Activated naive CD8-positive, alpha-beta T cell treated with anti-CD3 and anti-CD28 coated beads, Interleukin-2, amount 50 U/mL, for 24 hours (primary cell): ENCODE measurements at regions not wholly inside any gene's neighbourhood (a gene's known extent, or its start where the extent isn't known, plus 50 kb on each side); places are given as distances from the start of the nearest gene placed in this dataset.
A peak's percentile ranks its signal among the peaks of the same experiment; 100 is the strongest.
"Not testable (repeated sequence)": the region's sequence is repeated elsewhere in the genome, so short reads cannot be mapped to it uniquely, and the experiment has no call there.

Experiments
- ATAC-seq: fragments of 150-1000 bp; cut with Tn5 transposase; one replicate; pipeline ENCODE4 v1.10.0; 2021
- DNase-seq: peaks from one replicate; pipeline ENCODE4 v3.0.0; 2021
- H3K27ac Mint-ChIP-seq: one replicate; pipeline ENCODE4 v1.8.0; 2021; ENCODE audit warnings: mild to moderate bottlenecking, mixed read lengths
- H3K27me3 Mint-ChIP-seq: one replicate; pipeline ENCODE4 v1.8.0; 2021; ENCODE audit warnings: mixed read lengths
- H3K36me3 Mint-ChIP-seq: one replicate; pipeline ENCODE4 v1.8.0; 2021; ENCODE audit warnings: low read depth, mixed read lengths
- H3K4me1 Mint-ChIP-seq: one replicate; pipeline ENCODE4 v1.8.0; 2021; ENCODE audit warnings: mixed read lengths
- H3K4me3 Mint-ChIP-seq: one replicate; pipeline ENCODE4 v1.8.0; 2021; ENCODE audit warnings: mild to moderate bottlenecking, moderate library complexity, mixed read lengths
- H3K9me3 Mint-ChIP-seq: one replicate; pipeline ENCODE4 v1.8.0; 2021; ENCODE audit warnings: mixed read lengths

DNA sequence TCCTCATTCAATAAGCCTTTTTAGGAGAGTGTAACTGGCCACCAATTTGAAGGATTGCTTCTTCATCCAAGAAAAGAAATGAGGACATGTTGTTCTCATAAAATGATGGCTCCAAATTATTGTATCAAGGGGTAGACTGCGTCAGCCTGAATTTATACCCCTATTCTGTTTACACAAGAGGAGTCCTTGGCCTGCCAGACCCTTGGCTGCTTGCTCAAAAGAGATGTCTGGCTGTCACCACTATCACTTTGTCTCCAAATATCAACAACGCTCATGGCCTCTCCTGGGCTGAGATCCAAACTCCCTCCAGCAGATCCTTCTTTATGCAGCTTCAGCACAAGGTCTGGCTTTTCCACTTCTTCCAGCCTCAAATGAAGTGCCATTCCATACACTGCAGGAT is 127.9 kb downstream of the OR13H1 start:
- DNase-seq (no peak), ATAC-seq (no peak)
- Mint-ChIP-seq H3K36me3 (no peaks in the 10 kb centered on the region), H3K27ac (no peak overlapping the region), H3K27me3 (no peaks in the 10 kb centered on the region), H3K4me3 (no peak overlapping the region), H3K4me1 (no peaks in the 10 kb centered on the region), H3K9me3 (no peaks in the 10 kb centered on the region)

DNA sequence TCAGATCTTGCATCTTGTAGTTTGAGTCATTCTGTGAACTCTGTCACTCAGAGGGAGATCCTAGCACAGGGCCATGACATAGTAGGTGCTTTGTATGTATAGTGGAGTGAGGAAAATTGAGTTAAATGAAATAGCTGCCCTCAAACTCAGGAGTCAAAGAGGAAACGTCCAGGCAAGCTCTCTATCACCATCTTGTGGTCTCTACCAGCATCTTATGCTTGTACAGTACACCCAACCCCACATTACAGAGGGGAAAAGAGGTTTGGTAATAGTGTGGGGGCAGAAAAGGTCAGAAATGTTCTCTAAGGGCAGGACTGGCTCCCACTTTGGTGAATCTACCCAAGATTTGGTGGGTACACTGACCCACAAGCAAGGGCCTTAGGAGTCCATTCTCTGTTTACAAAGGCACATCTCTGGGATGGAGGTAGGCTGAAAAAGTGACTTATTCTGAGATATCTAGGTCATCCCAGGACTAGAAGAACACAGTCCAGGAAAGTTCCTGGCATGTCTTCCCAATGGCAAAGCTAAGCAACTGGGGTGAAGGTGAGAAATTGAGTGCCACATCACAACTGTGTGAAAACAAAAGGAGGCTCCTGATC is 131.8 kb downstream of the OR13H1 start:
- H3K27ac Mint-ChIP-seq = no peak overlapping the region
- DNase-seq = no peak
- H3K36me3 Mint-ChIP-seq = no peaks in the 10 kb centered on the region
- no peak overlapping the region for H3K4me3 Mint-ChIP-seq
- no peaks in the 10 kb centered on the region for H3K4me1 Mint-ChIP-seq
- H3K9me3 Mint-ChIP-seq = no peaks in the 10 kb centered on the region
- no peaks in the 10 kb centered on the region for H3K27me3 Mint-ChIP-seq
- ATAC-seq = peak; percentile 61

DNA sequence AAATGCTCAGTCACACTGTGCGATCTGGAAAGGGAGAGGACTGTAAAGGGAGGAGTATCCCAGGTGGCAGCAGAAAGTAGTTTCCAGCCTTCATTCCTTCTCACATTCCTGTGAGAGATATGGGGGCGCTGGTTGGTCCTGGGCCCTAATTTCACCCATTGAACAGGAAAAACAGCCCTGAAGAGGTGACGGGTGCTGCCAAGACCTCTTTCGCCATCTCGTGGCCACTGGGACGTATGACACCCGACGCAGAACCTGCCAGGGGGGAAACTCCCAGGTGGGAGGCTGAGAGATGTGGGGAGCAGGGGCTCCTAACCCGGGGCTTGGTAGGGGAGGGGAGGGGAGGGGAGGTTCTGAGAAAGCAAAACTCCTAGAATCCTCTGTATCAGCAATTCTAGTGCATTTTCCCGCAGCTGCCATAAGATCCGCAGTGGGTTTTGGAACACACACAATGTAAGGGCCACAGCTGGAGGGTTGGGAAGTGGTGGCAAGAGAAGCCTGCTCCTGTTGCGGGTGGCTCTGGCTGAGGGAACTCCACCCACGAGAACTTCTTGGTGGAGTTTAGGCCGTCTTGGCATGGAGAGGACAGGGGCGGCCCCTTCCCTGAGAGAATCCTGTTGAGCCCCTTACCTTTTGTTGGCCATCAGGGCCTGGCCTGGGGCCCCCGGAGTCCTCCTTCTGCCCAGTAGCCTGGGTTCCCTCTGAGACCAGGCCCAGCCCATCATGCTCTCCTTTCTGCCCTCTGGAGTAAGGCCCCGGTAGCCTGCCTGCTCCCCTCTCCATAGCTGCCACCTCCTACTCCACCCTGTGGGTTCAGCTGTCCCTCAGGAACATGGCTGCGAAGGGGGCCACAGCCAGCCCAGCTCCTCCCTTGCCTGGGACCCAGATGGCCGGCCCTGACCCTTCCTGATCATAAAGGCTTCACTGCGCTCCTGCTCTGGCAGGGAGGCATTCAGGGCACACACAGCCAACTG is 134.1 kb downstream of the OR13H1 start:
- H3K9me3 Mint-ChIP-seq = no peaks in the 10 kb centered on the region

DNA sequence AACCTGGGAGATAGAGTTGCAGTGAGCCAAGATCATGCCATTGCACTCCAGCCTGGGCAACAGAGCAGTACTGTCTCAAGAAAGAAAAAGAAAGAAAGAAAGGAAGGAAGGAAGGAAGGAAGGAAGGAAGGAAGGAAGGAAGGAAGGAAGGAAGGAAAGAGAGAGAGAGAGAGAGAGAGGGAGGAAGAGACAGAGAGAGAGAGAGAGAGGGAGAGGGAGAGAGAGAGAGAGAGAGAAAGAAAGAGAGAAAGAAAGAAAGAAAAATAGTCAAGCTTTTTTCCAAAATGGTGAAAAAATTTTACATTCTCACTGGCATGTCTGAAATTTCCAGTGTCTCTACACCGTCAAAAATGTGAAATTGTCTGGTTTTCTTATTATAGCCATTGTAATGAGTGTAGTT is 138.9 kb downstream of the OR13H1 start:
- not testable (repeated sequence) for H3K9me3 Mint-ChIP-seq, H3K4me3 Mint-ChIP-seq, H3K27ac Mint-ChIP-seq, H3K36me3 Mint-ChIP-seq, H3K4me1 Mint-ChIP-seq, DNase-seq, H3K27me3 Mint-ChIP-seq, ATAC-seq

More for the DNA sequence above, 134.1 kb downstream of the OR13H1 start:
- no peaks in the 10 kb centered on the region for H3K27me3 Mint-ChIP-seq
- H3K4me1 Mint-ChIP-seq = no peaks in the 10 kb centered on the region
- no peak overlapping the region for H3K4me3 Mint-ChIP-seq
- no peak overlapping the region for H3K27ac Mint-ChIP-seq
- ATAC-seq (peak; percentile 43), DNase-seq (peak; percentile 40)
- no peaks in the 10 kb centered on the region for H3K36me3 Mint-ChIP-seq

DNA sequence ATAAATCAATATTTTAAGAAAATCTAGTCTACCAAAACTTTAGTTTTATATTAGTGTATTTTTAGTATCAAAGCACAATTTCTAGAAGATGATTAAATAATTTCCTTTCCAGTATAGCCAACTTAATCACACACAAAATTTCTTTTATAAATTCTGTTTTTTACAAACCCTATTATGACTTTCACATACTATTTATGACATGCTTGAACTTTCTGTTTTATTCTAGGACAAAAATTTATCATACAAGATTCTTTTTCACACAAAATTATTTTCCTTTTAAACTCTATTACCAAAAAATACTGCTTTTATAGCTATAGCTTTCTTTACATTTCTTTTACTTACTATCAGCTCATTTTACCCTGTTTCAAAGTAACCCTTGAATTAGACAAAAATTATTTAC is 149.5 kb downstream of the OR13H1 start:
- H3K4me1 Mint-ChIP-seq = no peaks in the 10 kb centered on the region
- DNase-seq = no peak
- no peak for ATAC-seq
- H3K27me3 Mint-ChIP-seq = no peaks in the 10 kb centered on the region
- H3K27ac Mint-ChIP-seq = no peak overlapping the region
- H3K36me3 Mint-ChIP-seq = no peaks in the 10 kb centered on the region
- no peaks in the 10 kb centered on the region for H3K9me3 Mint-ChIP-seq
- H3K4me3 Mint-ChIP-seq = no peak overlapping the region

DNA sequence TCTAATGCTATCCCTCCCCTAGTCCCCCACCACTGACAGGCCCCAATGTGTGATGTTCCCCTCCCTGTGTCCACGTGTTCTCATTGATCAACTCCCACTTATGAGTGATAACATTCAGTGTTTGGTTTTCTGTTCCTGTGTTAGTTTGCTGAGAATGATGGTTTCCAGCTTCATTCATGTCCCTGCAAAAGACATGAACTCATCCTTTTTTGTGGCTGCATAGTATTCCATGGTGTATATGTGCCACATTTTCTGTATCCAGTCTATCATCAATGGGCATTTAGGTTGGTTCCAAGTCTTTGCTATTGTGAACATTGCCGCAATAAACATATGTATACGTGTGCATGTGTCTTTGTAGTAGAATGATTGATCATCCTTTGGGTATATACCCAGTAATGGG is 153.1 kb downstream of the OR13H1 start:
- not testable (repeated sequence) for H3K4me3 Mint-ChIP-seq, ATAC-seq, H3K27ac Mint-ChIP-seq, H3K27me3 Mint-ChIP-seq, H3K4me1 Mint-ChIP-seq, H3K9me3 Mint-ChIP-seq, H3K36me3 Mint-ChIP-seq, DNase-seq

DNA sequence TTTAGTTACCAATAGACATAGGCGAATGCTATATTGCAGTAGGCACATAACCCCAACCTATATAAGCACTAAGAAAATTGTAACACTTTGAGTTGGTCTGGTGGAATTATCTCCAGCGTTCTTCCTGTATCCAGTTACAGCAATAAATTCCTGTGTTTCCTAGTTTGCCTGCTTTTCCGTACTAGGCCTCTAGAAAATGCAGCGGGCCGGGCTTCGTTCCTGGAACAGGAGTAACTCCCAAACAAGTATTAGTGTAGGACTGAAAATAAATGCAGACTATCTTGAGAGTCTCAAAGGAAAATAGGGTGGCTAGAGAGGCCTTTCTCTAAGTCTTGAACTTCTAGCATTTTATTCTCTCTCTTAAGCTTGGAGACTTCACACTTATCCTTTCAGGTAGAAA is 159.8 kb downstream of the OR13H1 start:
- H3K4me3 Mint-ChIP-seq = no peak overlapping the region

DNA sequence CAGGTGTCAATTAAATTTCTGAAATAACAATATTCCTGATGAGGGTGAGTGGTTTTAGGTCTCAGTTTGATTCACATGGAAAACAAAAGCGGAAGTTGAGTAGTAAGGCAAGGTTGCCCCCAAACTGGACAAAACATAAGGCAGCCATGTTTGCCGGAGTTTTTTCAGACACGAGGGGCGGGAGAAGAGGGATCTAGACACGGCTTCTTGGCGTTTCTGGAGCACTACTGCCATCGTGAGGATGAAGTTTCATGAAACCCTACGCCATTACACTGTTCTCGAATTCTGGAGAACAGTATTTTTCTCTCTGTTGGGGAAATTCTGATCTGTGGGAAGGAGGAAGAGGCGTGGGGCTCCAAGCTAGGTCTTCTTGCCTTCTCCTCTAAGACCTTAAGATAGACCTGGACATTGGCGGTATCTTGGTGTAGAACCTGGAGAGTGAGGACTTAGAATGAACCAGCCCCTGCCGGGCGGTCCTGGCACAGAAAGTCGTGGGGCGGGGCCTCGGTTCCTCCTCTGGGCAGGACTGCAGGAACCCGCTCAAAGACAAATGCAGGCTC is 160.3 kb downstream of the OR13H1 start:
- no peaks in the 10 kb centered on the region for H3K4me1 Mint-ChIP-seq
- no peaks in the 10 kb centered on the region for H3K27me3 Mint-ChIP-seq
- H3K36me3 Mint-ChIP-seq = no peaks in the 10 kb centered on the region
- ATAC-seq (no peak), DNase-seq (no peak)
- no peak overlapping the region for H3K27ac Mint-ChIP-seq
- no peak overlapping the region for H3K4me3 Mint-ChIP-seq
- H3K9me3 Mint-ChIP-seq = no peaks in the 10 kb centered on the region

More for the DNA sequence above, 159.8 kb downstream of the OR13H1 start:
- ATAC-seq (no peak), DNase-seq (no peak)
- H3K4me1 Mint-ChIP-seq = no peaks in the 10 kb centered on the region
- no peaks in the 10 kb centered on the region for H3K9me3 Mint-ChIP-seq
- no peak overlapping the region for H3K27ac Mint-ChIP-seq
- no peaks in the 10 kb centered on the region for H3K36me3 Mint-ChIP-seq
- H3K27me3 Mint-ChIP-seq = no peaks in the 10 kb centered on the region

DNA sequence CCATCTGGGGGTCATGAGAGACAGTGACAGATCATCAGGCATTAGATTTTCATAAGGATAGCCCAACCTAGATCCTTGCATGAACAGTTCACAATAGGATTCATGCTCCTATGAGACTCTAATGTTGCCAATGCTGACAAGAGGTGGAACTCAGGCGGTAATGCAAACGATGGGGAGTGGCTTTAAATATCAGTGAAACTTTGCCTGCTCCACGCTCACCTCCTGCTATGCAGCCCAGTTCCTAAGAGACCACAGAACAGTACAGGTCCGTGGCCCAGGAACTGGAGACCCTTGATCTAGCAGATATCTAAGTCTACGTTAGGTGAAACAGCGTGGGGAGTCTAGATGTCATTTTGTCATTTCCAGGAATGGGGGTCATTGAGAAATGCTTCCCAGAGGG is 165.7 kb downstream of the OR13H1 start:
- Mint-ChIP-seq H3K4me1 (no peaks in the 10 kb centered on the region), H3K27ac (no peak overlapping the region), H3K36me3 (peaks cover 2% of the 10 kb centered on the region), H3K27me3 (no peaks in the 10 kb centered on the region), H3K9me3 (no peaks in the 10 kb centered on the region), H3K4me3 (no peak overlapping the region)
- ATAC-seq = no peak
- DNase-seq = no peak

DNA sequence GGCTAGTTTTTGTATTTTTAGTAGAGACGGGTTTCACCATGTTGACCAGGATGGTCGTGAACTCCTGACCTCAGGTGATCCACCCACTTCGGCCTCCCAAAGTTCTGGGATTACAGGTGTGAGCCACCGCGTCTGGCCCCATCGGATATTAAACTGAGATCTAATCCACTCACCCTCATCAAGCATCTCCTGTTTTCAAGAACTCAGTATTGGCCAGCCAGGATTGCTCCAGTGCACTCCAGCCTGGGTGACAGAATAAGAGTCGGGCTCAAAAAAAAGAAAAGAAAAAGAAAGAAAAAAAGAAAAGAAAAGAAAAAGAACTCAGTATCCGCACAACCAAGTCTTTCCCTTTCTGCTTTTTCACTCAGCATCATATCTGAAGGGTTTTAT is 167.6 kb downstream of the OR13H1 start:
- H3K4me1 Mint-ChIP-seq = no peaks in the 10 kb centered on the region
- H3K27ac Mint-ChIP-seq = no peak overlapping the region
- H3K36me3 Mint-ChIP-seq = peaks cover 2% of the 10 kb centered on the region
- ATAC-seq = no peak
- H3K9me3 Mint-ChIP-seq = no peaks in the 10 kb centered on the region
- no peak for DNase-seq
- no peaks in the 10 kb centered on the region for H3K27me3 Mint-ChIP-seq
- no peak overlapping the region for H3K4me3 Mint-ChIP-seq

DNA sequence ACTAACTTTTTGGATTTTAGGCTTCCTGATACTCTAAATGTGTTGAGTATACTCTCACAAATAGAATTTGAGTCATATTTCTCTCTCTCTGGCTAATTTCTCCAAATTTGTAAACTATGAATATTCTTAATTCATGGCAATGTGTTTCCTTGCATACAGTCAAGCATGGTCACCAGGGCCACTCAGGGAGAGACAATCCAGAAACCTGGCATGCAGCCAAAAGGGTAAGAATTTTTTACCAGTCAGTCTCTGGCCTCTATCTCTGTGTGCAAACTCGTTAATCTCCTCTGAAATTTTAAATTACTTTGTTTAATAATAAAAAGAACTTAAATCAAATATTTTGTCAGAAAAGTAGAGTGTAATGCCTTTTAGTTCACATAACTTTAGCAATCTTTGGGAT is 179.8 kb downstream of the OR13H1 start:
- Mint-ChIP-seq H3K27ac (no peak overlapping the region), H3K4me3 (no peak overlapping the region), H3K4me1 (no peaks in the 10 kb centered on the region), H3K9me3 (peaks cover 8% of the 10 kb centered on the region), H3K27me3 (no peaks in the 10 kb centered on the region), H3K36me3 (peaks cover 5% of the 10 kb centered on the region)
- ATAC-seq = no peak
- no peak for DNase-seq

DNA sequence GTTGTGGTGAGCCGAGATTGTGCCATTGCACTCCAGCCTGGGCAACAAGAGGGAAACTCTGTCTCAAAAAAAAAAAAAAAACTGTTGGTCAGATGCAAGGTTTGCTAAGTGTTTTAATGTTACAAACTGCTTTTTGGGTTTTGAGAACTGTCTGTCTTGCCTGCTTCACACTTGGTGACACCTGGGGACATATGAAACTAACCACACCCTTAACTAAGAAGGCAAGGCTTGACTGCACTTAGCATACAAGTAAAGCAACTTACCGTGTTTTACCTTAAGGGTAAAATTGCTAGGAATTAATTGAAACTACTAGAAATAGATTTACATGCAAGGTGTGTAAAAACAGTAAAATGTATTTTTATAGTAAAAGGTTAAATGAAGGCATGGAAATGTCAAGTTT is 180.4 kb downstream of the OR13H1 start:
- Mint-ChIP-seq H3K9me3 (peaks cover 8% of the 10 kb centered on the region), H3K27me3 (no peaks in the 10 kb centered on the region), H3K4me3 (no peak overlapping the region), H3K27ac (no peak overlapping the region), H3K36me3 (peaks cover 5% of the 10 kb centered on the region), H3K4me1 (no peaks in the 10 kb centered on the region)
- DNase-seq (no peak), ATAC-seq (no peak)

DNA sequence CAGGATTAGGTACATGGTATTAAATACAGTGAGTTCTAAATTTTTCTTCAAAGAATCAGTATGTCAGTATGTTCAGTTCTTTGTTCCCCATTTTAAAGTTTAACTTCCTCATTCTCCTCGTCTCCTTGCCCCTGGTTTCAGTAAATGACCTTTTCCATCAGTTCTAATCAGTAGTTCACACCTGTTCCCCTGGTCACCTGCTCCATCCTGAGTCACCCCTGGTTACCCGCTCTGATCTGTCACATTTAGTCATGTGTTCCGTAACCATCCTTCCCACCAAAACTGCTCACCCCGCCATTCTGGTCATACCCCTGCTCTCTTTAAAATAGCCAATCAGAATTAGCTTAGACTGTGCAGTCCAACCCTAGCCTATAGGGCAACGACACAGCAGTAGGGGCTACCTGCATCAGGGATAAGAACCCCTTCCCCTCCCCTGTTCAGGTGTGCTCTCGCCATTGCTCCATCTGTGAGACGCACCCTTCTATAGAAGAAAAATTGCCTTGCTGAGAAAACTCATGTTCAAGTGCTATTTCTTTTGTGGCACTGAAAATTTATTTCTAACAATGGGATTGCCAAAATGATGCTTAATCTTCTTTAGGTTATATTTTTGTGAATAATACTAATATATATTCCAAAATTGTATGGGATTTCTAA is 181.3 kb downstream of the OR13H1 start:
- DNase-seq = no peak
- H3K27me3 Mint-ChIP-seq = no peaks in the 10 kb centered on the region
- peaks cover 5% of the 10 kb centered on the region for H3K36me3 Mint-ChIP-seq
- no peak overlapping the region for H3K27ac Mint-ChIP-seq
- H3K4me3 Mint-ChIP-seq = no peak overlapping the region
- H3K4me1 Mint-ChIP-seq = no peaks in the 10 kb centered on the region
- H3K9me3 Mint-ChIP-seq = peaks cover 8% of the 10 kb centered on the region
- no peak for ATAC-seq

DNA sequence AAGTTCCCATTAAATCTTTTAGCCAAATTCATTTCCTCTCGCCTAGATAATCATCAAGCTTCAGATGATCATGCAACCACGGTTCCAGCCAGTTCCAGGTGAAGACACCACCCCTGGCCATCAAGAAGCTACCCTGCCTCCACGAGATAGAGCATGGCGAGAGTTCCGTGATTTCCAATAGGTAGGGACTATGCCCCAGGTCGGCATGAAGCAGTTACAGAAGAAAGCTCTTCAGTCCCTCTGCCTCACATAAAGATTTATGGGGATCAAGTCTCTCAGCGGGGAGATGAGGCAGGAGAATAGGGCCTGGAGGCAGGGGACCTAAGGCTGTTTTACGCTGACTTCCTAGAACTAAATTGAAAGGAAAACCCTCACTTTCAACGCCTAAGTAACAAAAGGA is 183.9 kb downstream of the OR13H1 start:
- DNase-seq (no peak), ATAC-seq (no peak)
- Mint-ChIP-seq H3K4me3 (no peak overlapping the region), H3K4me1 (no peaks in the 10 kb centered on the region), H3K27me3 (no peaks in the 10 kb centered on the region), H3K27ac (no peak overlapping the region), H3K36me3 (peaks cover 5% of the 10 kb centered on the region), H3K9me3 (peaks cover 8% of the 10 kb centered on the region)
